ENCODE measurements at regions not wholly inside any gene's neighbourhood (a gene's known extent, or its start where the extent isn't known, plus 50 kb on each side); places are given as distances from the start of the nearest gene placed in this dataset.

GRCh38 chr20:40481337-40481736 lies 207.7 kb downstream of the MAFB start:
- TF ChIP-seq CTCF (conservative IDR thresholded peaks at IDR 0.05; ENCODE audit: low read depth in 2 of 2) = no peak
- TF ChIP-seq POLR2AphosphoS5 (IDR thresholded peaks at IDR 0.05; ENCODE audit: low read depth) = no peak
- TF ChIP-seq EZH2 (IDR thresholded peaks at IDR 0.05; ENCODE audit: low read depth, unreplicated experiment) = no peak
- no peak for TF ChIP-seq ETS1 (IDR thresholded peaks at IDR 0.05)
